Right lobe of liver (tissue), 6 donors: ENCODE measurements at regions not wholly inside any gene's neighbourhood (a gene's known extent, or its start where the extent isn't known, plus 50 kb on each side); places are given as distances from the start of the nearest gene placed in this dataset.
A peak's percentile ranks its signal among the peaks of the same experiment; 100 is the strongest.

Source experiments
- ATAC-seq, 4 donors: fragments of 200-7000 bp; cut with Tn5 transposase; one replicate each; pipeline ENCODE4 v1.9.1; 2020; ENCODE audit warnings: mild to moderate bottlenecking in 4 of 4, moderate library complexity in 4 of 4
- DNase-seq, 3 donors: peaks; one replicate each; pipeline ENCODE4 v3.0.0-alpha.2; 2020
- H3K27ac ChIP-seq, 3 donors: fragments of 200-600 bp; one replicate each; pipeline ENCODE4 v1.8.0; 2022
- H3K27me3 ChIP-seq, 2 donors: fragments of 200-600 bp; one replicate each; pipeline ENCODE4 v1.8.0; 2022
- H3K36me3 ChIP-seq, 4 donors: fragments of 200-600 bp; sonication (generic) in 1 of 4; one replicate each; pipeline versions ENCODE4 v1.5.1 to v1.8.0; 2017 to 2022; ENCODE audit warnings: control low read depth in 1 of 4
- H3K4me1 ChIP-seq, 4 donors: fragments of 200-600 bp; sonication (generic) in 1 of 4; one replicate each; pipeline versions ENCODE4 v1.5.1 to v1.8.0; 2017 to 2022; ENCODE audit warnings: control low read depth in 1 of 4
- H3K4me3 ChIP-seq, 3 donors: fragments of 200-600 bp; one replicate each; pipeline ENCODE4 v1.8.0; 2022
- H3K9me3 ChIP-seq, 4 donors: fragments of 200-600 bp; sonication (generic) in 1 of 4; one replicate each; pipeline versions ENCODE4 v1.5.1 to v1.8.0; 2017 to 2022; ENCODE audit warnings: control low read depth in 1 of 4
- POLR2A ChIP-seq: fragments of 450-650 bp; IDR thresholded peaks from one replicate; pipeline ENCODE4 v1.6.1; 2017; ENCODE audit warnings: antibody characterized with exemption, mild to moderate bottlenecking
- WGBS: methylation state at CpG from one replicate; pipeline ENCODE4 v1.1.6; 2018; ENCODE audit warnings: low coverage, low lambda C conversion rate; ENCODE audit not compliant: insufficient coverage; ENCODE audit errors: missing lambda C conversion rate; 5-methylcytosine and 5-hydroxymethylcytosine counted together
- intact Hi-C, 2 donors: fragments of 100-400 bp; cut with DNase I; formaldehyde crosslinking; loops; one replicate each; pipeline versions ENCODE4 v1.11.2 to v1.14.1; 2022
- TF ChIP-seq, protein P1 (sequence below), 4 donors: fragments of 200-600 bp in 3 of 4; fragments of 450-650 bp in 1 of 4; IDR thresholded peaks; one replicate each; pipeline versions ENCODE4 v1.5.1 to v1.8.0; 2016 to 2022; ENCODE audit warnings: antibody characterized with exemption in 4 of 4, mild to moderate bottlenecking in 2 of 4
- donor health status: DM: no; HTN: yes; CAD: no.
- donor health status: DM: no; HTN: no; CAD: no.
- donor health status: DM: no; HTN: no; CAD: no.
- donor health status: DM: no; HTN: yes; CAD: no.
- donor health status: DM: no; HTN: yes; CAD: no.

GRCh38 chr5:68077349-68077894 lies 138.1 kb upstream of the PIK3R1 start:
- no peaks in the 10 kb centered on the region for H3K27me3 ChIP-seq
- DNase-seq = no peak
- H3K9me3 ChIP-seq = no peaks in the 10 kb centered on the region
- WGBS = 95% methylated on average over 5 of the region's 6 CpGs
- ATAC-seq = no peak
- no peaks in the 10 kb centered on the region for H3K36me3 ChIP-seq
- H3K4me1 ChIP-seq = peaks cover 0 to 36% (median 17%) of the 10 kb centered on the region in 4 donors
- intact Hi-C loops = no loop called here
- TF ChIP-seq POLR2A = no peak
- TF ChIP-seq, protein P1, sequence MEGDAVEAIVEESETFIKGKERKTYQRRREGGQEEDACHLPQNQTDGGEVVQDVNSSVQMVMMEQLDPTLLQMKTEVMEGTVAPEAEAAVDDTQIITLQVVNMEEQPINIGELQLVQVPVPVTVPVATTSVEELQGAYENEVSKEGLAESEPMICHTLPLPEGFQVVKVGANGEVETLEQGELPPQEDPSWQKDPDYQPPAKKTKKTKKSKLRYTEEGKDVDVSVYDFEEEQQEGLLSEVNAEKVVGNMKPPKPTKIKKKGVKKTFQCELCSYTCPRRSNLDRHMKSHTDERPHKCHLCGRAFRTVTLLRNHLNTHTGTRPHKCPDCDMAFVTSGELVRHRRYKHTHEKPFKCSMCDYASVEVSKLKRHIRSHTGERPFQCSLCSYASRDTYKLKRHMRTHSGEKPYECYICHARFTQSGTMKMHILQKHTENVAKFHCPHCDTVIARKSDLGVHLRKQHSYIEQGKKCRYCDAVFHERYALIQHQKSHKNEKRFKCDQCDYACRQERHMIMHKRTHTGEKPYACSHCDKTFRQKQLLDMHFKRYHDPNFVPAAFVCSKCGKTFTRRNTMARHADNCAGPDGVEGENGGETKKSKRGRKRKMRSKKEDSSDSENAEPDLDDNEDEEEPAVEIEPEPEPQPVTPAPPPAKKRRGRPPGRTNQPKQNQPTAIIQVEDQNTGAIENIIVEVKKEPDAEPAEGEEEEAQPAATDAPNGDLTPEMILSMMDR (IDR thresholded peaks at IDR 0.05) = no peak
- H3K4me3 ChIP-seq = no peak overlapping the region
- H3K27ac ChIP-seq = no peak overlapping the region

DNA sequence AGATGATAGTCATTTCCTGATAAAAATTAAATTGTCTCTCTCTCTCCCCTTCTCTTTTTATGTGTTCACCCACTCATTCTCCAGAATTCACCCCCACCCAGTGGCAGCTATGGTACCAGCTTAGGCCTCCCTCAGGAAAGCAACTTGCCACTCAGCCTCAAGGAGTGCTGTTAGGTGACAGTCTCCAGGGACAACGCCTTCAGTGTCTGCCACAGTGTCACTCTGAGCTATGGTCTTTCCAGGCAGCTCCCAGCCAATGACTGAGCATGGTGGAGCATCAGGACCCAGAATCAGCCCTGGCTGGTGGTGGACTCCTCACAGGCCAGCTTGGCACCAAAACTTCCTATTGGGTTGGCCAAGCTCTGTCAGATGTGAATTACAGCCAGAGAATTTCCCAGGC lies 140.9 kb upstream of the PIK3R1 start:
- WGBS = 90% methylated on average over 1 of the region's 1 CpG
- H3K9me3 ChIP-seq = no peaks in the 10 kb centered on the region
- TF ChIP-seq POLR2A = no peak
- TF ChIP-seq, protein P1 (IDR thresholded peaks at IDR 0.05) = no peak
- no peaks in the 10 kb centered on the region for H3K27me3 ChIP-seq
- H3K4me3 ChIP-seq = no peak overlapping the region
- no peak for DNase-seq
- ATAC-seq = peak; percentile 19 to 52 (median 38)
- peaks cover 0 to 21% (median 10%) of the 10 kb centered on the region in 4 donors for H3K4me1 ChIP-seq
- intact Hi-C loops = no loop called here
- H3K36me3 ChIP-seq = no peaks in the 10 kb centered on the region
- peak overlapping the region in 2 of 3 donors; percentile 45 to 62 for H3K27ac ChIP-seq

GRCh38 chr5:68074048-68074632 lies 141.4 kb upstream of the PIK3R1 start:
- intact Hi-C loops = no loop called here
- WGBS = 25% methylated on average over 1 of the region's 1 CpG
- ATAC-seq (peak; percentile 69 to 80 (median 79)), DNase-seq (peak in 2 of 3 donors; percentile 38 to 54)
- H3K36me3 ChIP-seq = no peaks in the 10 kb centered on the region
- no peaks in the 10 kb centered on the region for H3K27me3 ChIP-seq
- peaks cover 0 to 16% (median 7%) of the 10 kb centered on the region in 4 donors for H3K4me1 ChIP-seq
- H3K27ac ChIP-seq = peak overlapping the region in 2 of 3 donors; percentile 45 to 62
- H3K4me3 ChIP-seq = no peak overlapping the region
- TF ChIP-seq POLR2A = no peak
- TF ChIP-seq, protein P1 (IDR thresholded peaks at IDR 0.05) = no peak
- no peaks in the 10 kb centered on the region for H3K9me3 ChIP-seq

GRCh38 chr5:68071736-68072135 lies 143.8 kb upstream of the PIK3R1 start:
- DNase-seq = no peak
- no peaks in the 10 kb centered on the region for H3K36me3 ChIP-seq
- no peak overlapping the region for H3K27ac ChIP-seq
- TF ChIP-seq POLR2A = no peak
- TF ChIP-seq, protein P1 (IDR thresholded peaks at IDR 0.05) = no peak
- 81% methylated on average over 4 of the region's 6 CpGs for WGBS
- ATAC-seq = no peak
- H3K4me3 ChIP-seq = no peak overlapping the region
- intact Hi-C loops = no loop called here
- H3K27me3 ChIP-seq = no peaks in the 10 kb centered on the region
- H3K9me3 ChIP-seq = no peaks in the 10 kb centered on the region
- peaks cover 0 to 15% (median 6%) of the 10 kb centered on the region in 4 donors for H3K4me1 ChIP-seq
